Duodenal mucosa (tissue), 2 donors: ENCODE measurements at regions not wholly inside any gene's neighbourhood (a gene's known extent, or its start where the extent isn't known, plus 50 kb on each side); places are given as distances from the start of the nearest gene placed in this dataset.
"Not testable (repeated sequence)": the region's sequence is repeated elsewhere in the genome, so short reads cannot be mapped to it uniquely, and the experiment has no call there.

Experiments used
- H3K27ac ChIP-seq: one replicate; pipeline ENCODE4 v1.7.0; 2013; ENCODE audit warnings: low read depth, low read length
- H3K27me3 ChIP-seq, 2 donors: one replicate each; pipeline ENCODE4 v1.7.0; 2013; ENCODE audit warnings: low read length in 2 of 2, control low read depth in 1 of 2; ENCODE audit not compliant: insufficient read depth in 2 of 2, control insufficient read depth in 1 of 2
- H3K36me3 ChIP-seq, 2 donors: one replicate each; pipeline ENCODE4 v1.7.0; 2013; ENCODE audit warnings: low read length in 2 of 2, control low read depth in 1 of 2; ENCODE audit not compliant: insufficient read depth in 2 of 2, control insufficient read depth in 1 of 2
- H3K4me1 ChIP-seq, 2 donors: one replicate each; pipeline ENCODE4 v1.7.0; 2013; ENCODE audit warnings: low read length in 2 of 2, control low read depth in 1 of 2; ENCODE audit not compliant: insufficient read depth in 2 of 2, control insufficient read depth in 1 of 2
- H3K4me3 ChIP-seq, 2 donors: one replicate each; pipeline ENCODE4 v1.7.0; 2013; ENCODE audit warnings: low read length in 2 of 2, low read depth in 1 of 2
- H3K9ac ChIP-seq, 2 donors: one replicate each; pipeline ENCODE4 v1.7.0; 2013; ENCODE audit warnings: low read length in 2 of 2, low read depth in 1 of 2
- H3K9me3 ChIP-seq, 2 donors: one replicate each; pipeline ENCODE4 v1.7.0; 2013; ENCODE audit warnings: low read length in 2 of 2, control low read depth in 1 of 2; ENCODE audit not compliant: control insufficient read depth in 1 of 2

DNA sequence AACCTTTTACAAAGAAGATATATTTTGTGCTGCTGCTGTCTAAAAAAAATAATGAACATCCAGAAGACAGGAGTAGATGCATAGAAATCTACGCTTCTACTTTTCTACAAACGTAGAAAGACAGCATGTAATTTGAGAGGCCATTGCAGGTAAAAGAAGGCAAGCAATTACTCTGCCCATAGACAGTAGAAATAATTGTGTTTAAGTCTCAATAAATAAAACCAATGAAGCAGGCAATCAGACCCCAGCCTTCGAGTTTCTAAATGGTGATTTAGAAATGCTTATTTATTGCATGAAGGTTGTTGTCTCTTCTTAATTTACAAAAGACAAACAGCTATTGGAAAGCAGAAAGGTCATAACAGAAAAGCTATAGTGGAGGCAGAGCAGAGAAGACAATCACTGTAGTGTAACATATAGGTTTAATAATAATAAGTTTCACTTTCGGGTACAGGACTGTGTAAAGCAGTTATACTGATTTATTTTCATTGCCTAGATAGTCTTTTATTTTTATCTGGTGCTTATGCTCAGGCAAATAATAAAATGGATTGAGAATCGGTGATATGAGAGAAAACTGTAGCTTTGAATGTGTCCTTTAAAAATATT, 123.0 kb upstream of the TACR3 start:
- Histone ChIP-seq H3K4me3 (no peak overlapping the region), H3K4me1 (no peaks in the 10 kb centered on the region)

GRCh38 chr4:103842076-103842475, 122.3 kb upstream of the TACR3 start:
- Histone ChIP-seq H3K4me1 (no peaks in the 10 kb centered on the region), H3K4me3 (no peak overlapping the region), H3K9ac (no peak overlapping the region), H3K9me3 (no peaks in the 10 kb centered on the region), H3K27ac (no peak overlapping the region), H3K27me3 (no peaks in the 10 kb centered on the region), H3K36me3 (no peaks in the 10 kb centered on the region)

More for the DNA sequence above, 123.0 kb upstream of the TACR3 start:
- Histone ChIP-seq H3K9ac (no peak overlapping the region), H3K27me3 (no peaks in the 10 kb centered on the region), H3K27ac (no peak overlapping the region), H3K9me3 (no peaks in the 10 kb centered on the region), H3K36me3 (no peaks in the 10 kb centered on the region)

- H3K4me3 ChIP-seq, H3K27ac ChIP-seq, H3K36me3 ChIP-seq, H3K9ac ChIP-seq, H3K27me3 ChIP-seq, H3K4me1 ChIP-seq: not testable (repeated sequence)
- peaks cover 0 to 11% of the 10 kb centered on the region in 2 donors for H3K9me3 ChIP-seq
These were observed 90.5 kb upstream of the TACR3 start for GRCh38 chr4:103810308-103810707.

- Histone ChIP-seq H3K9me3 (no peaks in the 10 kb centered on the region), H3K4me1 (no peaks in the 10 kb centered on the region), H3K4me3 (no peak overlapping the region), H3K27ac (no peak overlapping the region), H3K36me3 (no peaks in the 10 kb centered on the region), H3K9ac (no peak overlapping the region), H3K27me3 (no peaks in the 10 kb centered on the region)
These were observed 83.0 kb upstream of the TACR3 start for GRCh38 chr4:103802766-103803165.

- no peaks in the 10 kb centered on the region for H3K4me1 ChIP-seq
- H3K36me3 ChIP-seq: no peaks in the 10 kb centered on the region
- H3K9ac ChIP-seq: no peak overlapping the region
- H3K27me3 ChIP-seq: no peaks in the 10 kb centered on the region
- H3K4me3 ChIP-seq: no peak overlapping the region
- H3K27ac ChIP-seq: no peak overlapping the region
- H3K9me3 ChIP-seq: peaks cover 16% of the 10 kb centered on the region in 2 donors
These were observed 67.3 kb upstream of the TACR3 start for GRCh38 chr4:103787057-103787456.

- no peaks in the 10 kb centered on the region for H3K36me3 ChIP-seq
- no peaks in the 10 kb centered on the region for H3K4me1 ChIP-seq
- H3K9ac ChIP-seq: no peak overlapping the region
- no peak overlapping the region for H3K4me3 ChIP-seq
- no peak overlapping the region for H3K27ac ChIP-seq
- H3K9me3 ChIP-seq: peaks cover 16% of the 10 kb centered on the region in 2 donors
- no peaks in the 10 kb centered on the region for H3K27me3 ChIP-seq
These were observed 66.8 kb upstream of the TACR3 start for GRCh38 chr4:103786593-103786992.

GRCh38 chr4:103786014-103786413, 66.2 kb upstream of the TACR3 start:
- Histone ChIP-seq H3K4me1 (no peaks in the 10 kb centered on the region), H3K9me3 (peaks cover 16% of the 10 kb centered on the region in 2 donors), H3K4me3 (no peak overlapping the region)

DNA sequence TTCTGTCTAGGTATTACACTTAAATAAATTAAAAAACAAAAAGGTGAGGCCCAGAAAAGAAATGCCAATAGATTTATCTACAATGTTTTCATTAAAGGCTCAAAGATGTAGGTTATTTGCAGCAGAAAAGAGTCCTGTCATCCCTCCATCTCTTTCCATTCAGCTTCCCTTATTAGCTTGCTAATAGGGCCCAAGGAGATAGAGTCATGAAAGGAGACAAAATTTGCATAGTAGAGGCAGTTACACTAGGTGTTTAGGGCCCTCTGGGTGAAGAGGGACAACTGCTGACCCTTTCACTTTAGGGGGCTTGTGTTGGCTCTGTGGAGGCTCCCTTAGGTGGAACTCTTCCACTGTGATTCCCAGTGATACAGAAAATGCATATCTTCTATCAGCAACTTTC, 58.4 kb upstream of the TACR3 start:
- Histone ChIP-seq H3K27me3 (no peaks in the 10 kb centered on the region), H3K36me3 (no peaks in the 10 kb centered on the region), H3K27ac (no peak overlapping the region), H3K4me1 (no peaks in the 10 kb centered on the region), H3K4me3 (no peak overlapping the region), H3K9me3 (no peaks in the 10 kb centered on the region), H3K9ac (no peak overlapping the region)

More at GRCh38 chr4:103786014-103786413, 66.2 kb upstream of the TACR3 start:
- Histone ChIP-seq H3K27ac (no peak overlapping the region), H3K36me3 (no peaks in the 10 kb centered on the region), H3K9ac (no peak overlapping the region), H3K27me3 (no peaks in the 10 kb centered on the region)

- H3K36me3 ChIP-seq: no peaks in the 10 kb centered on the region
- H3K9me3 ChIP-seq: no peaks in the 10 kb centered on the region
- no peak overlapping the region for H3K27ac ChIP-seq
- no peaks in the 10 kb centered on the region for H3K27me3 ChIP-seq
- no peak overlapping the region for H3K9ac ChIP-seq
- no peak overlapping the region for H3K4me3 ChIP-seq
- H3K4me1 ChIP-seq: no peaks in the 10 kb centered on the region
These were observed 54.6 kb upstream of the TACR3 start for GRCh38 chr4:103774326-103774825.

DNA sequence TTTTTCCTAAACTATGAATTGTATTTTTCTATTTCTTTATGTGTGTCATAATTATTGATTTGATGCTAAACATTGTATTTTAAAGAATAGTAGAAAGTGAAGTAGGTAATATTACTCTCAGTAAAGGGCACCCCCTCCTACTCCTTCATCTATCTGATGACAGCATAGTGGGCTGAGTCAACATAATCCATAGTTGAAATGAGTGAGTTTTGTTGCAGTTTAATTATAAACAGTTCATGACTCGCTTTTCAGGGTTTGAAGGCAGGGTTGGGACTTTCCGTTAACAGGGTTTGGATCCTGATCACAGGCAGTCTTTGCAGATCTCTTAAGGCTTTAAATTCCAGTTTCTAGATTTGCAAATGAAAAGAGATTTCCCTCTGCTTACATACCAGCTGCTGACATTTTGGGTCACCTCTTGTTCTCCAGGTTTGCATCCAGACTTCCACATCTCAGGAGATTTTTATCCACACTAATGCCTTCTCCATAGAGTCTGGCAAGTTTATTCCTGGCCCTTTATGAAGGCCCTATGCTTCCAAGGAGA, 54.0 kb upstream of the TACR3 start:
- no peaks in the 10 kb centered on the region for H3K36me3 ChIP-seq
- H3K4me3 ChIP-seq: no peak overlapping the region
- H3K27ac ChIP-seq: no peak overlapping the region
- H3K9ac ChIP-seq: no peak overlapping the region
- H3K9me3 ChIP-seq: no peaks in the 10 kb centered on the region
- no peaks in the 10 kb centered on the region for H3K4me1 ChIP-seq
- H3K27me3 ChIP-seq: no peaks in the 10 kb centered on the region
